ENCODE measurements at regions not wholly inside any gene's neighbourhood (a gene's known extent, or its start where the extent isn't known, plus 50 kb on each side); places are given as distances from the start of the nearest gene placed in this dataset.

DNA sequence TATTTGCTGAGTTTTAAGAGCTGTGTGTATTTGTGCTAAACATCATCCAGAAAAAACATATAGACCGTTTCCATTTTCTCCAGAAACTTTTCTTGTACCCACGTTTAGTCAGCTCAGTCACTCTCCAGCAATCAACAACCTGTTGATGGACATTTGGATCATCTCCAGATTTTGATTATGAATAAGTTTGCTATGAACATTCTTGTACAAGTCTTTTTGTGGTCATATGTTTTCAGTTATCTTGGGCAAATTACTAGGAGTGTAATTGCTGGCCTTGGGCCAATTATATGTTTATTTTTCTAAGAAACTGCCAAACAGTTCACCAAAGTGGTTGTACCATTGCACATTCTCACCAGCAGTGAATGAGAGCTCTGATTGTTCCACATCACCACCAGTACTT is 221.8 kb downstream of the CENPF start:
- H3K9ac ChIP-seq (ENCODE audit: low read depth in 1 of 2, low read length in 2 of 2) = no peak overlapping the region
- no peak for DNase-seq (ENCODE audit: low spot score)
- no peaks in the 10 kb centered on the region for H3K27me3 ChIP-seq (ENCODE audit: control insufficient read depth in 4 of 4, insufficient read depth in 4 of 4, low read length in 3 of 4)
- no peak overlapping the region for H3K4me3 ChIP-seq (ENCODE audit: low read depth in 1 of 3, low read length in 3 of 3)
- H3K4me1 ChIP-seq (ENCODE audit: control insufficient read depth in 4 of 4, insufficient read depth in 4 of 4, low read length in 3 of 4) = no peaks in the 10 kb centered on the region
- WGBS = 57% methylated on average over 2 of the region's 2 CpGs
- H3K27ac ChIP-seq (ENCODE audit: low read depth in 1 of 2, low read length in 2 of 2) = no peak overlapping the region
- no peaks in the 10 kb centered on the region for H3K36me3 ChIP-seq (ENCODE audit: control insufficient read depth in 4 of 4, insufficient read depth in 3 of 4, low read depth in 1 of 4, low read length in 3 of 4)
- TF ChIP-seq HNF4G (IDR thresholded peaks at IDR 0.05) = no peak
- H3K9me3 ChIP-seq (ENCODE audit: control insufficient read depth in 4 of 4, low read length in 3 of 4) = peaks cover 0 to 5% (median 0%) of the 10 kb centered on the region in 4 donors

DNA sequence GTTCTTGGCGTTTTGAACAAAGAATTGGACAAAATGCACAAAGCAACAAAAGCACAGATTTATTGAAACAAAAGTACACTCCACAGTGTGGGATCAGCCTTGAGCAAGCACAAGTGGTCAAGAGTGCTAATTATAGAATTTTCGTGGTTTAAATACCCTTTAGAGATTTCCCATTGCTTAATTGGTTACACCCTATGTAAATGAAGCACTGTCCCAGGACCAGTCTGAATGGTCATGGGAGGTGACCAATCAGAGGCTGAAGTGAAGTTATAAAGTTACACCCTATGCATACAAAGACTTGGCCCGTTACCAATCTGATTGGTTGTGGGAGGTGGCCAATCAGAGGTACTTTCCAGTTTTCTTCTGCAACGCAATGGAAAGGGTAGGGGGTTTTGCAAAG is 223.6 kb downstream of the CENPF start:
- DNase-seq (ENCODE audit: low spot score) = no peak
- H3K4me3 ChIP-seq (ENCODE audit: low read depth in 1 of 3, low read length in 3 of 3) = peak overlapping the region in 1 of 3 donors; percentile 6
- peaks cover 0 to 5% (median 0%) of the 10 kb centered on the region in 4 donors for H3K9me3 ChIP-seq (ENCODE audit: control insufficient read depth in 4 of 4, low read length in 3 of 4)
- no peak for TF ChIP-seq YY1 (IDR thresholded peaks at IDR 0.05)
- TF ChIP-seq HNF4G (IDR thresholded peaks at IDR 0.05) = no peak
- TF ChIP-seq, protein P1, sequence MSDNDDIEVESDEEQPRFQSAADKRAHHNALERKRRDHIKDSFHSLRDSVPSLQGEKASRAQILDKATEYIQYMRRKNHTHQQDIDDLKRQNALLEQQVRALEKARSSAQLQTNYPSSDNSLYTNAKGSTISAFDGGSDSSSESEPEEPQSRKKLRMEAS (IDR thresholded peaks at IDR 0.05) = no peak
- H3K4me1 ChIP-seq (ENCODE audit: control insufficient read depth in 4 of 4, insufficient read depth in 4 of 4, low read length in 3 of 4) = no peaks in the 10 kb centered on the region
- no peak overlapping the region for H3K9ac ChIP-seq (ENCODE audit: low read depth in 1 of 2, low read length in 2 of 2)
- H3K36me3 ChIP-seq (ENCODE audit: control insufficient read depth in 4 of 4, insufficient read depth in 3 of 4, low read depth in 1 of 4, low read length in 3 of 4) = no peaks in the 10 kb centered on the region
- no peak overlapping the region for H3K27ac ChIP-seq (ENCODE audit: low read depth in 1 of 2, low read length in 2 of 2)
- WGBS = 72% methylated on average over 4 of the region's 4 CpGs
- H3K27me3 ChIP-seq (ENCODE audit: control insufficient read depth in 4 of 4, insufficient read depth in 4 of 4, low read length in 3 of 4) = no peaks in the 10 kb centered on the region

DNA sequence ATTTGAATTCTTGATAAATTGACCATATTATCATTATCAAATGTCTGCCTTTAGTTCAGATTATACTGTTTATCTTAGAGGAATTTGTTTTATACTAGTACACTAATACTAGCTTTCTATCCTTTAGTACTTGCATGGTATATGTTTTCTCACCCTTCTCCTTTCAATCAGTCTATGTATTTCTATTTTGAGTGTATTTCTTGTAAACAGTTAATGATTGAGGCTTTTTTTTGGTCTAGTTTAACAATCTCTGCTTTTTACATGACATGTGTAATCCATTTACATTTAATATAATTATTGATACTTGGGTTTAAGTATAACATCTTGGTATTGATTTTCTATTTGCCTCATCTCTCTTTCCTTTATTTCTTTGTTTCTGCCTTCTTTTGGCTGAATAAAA is 224.9 kb downstream of the CENPF start:
- no peak for DNase-seq (ENCODE audit: low spot score)
- peaks cover 0 to 5% (median 0%) of the 10 kb centered on the region in 4 donors for H3K9me3 ChIP-seq (ENCODE audit: control insufficient read depth in 4 of 4, low read length in 3 of 4)
- TF ChIP-seq FOXA1 (IDR thresholded peaks at IDR 0.05) (no peak), HNF4A (conservative IDR thresholded peaks at IDR 0.05) (no peak), FOXA2 (IDR thresholded peaks at IDR 0.05) (no peak), EGR1 (IDR thresholded peaks at IDR 0.05; ENCODE audit: low read depth in 2 of 2) (no peak), RAD21 (IDR thresholded peaks at IDR 0.05) (no peak)
- TF ChIP-seq, protein P2, sequence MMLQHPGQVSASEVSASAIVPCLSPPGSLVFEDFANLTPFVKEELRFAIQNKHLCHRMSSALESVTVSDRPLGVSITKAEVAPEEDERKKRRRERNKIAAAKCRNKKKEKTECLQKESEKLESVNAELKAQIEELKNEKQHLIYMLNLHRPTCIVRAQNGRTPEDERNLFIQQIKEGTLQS (IDR thresholded peaks at IDR 0.05) = no peak
- TF ChIP-seq, protein P1 (IDR thresholded peaks at IDR 0.05) = no peak

DNA sequence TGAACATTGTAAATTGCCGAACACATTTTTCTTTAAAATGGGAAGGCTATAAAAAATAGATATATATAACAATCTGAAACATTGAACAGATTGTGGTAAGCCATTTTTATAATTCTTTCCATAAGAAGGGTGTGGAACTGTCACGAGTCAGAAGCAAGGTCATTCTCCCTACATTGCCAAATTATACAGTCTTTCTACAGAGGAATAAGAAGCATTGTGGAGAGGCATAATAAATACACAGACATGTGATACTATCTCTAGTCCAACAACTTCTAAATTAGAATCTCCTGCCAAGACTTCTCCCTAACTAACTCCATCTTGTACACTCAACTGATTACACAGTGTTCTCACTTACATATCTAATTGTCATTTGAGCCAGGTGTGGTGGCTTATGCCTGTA is 227.9 kb downstream of the CENPF start:
- H3K27me3 ChIP-seq (ENCODE audit: control insufficient read depth in 4 of 4, insufficient read depth in 4 of 4, low read length in 3 of 4) = no peaks in the 10 kb centered on the region
- H3K9me3 ChIP-seq (ENCODE audit: control insufficient read depth in 4 of 4, low read length in 3 of 4) = peaks cover 0 to 5% (median 0%) of the 10 kb centered on the region in 4 donors
- DNase-seq (ENCODE audit: low spot score) = no peak
- 53% methylated on average over 2 of the region's 2 CpGs for WGBS
- H3K27ac ChIP-seq (ENCODE audit: low read depth in 1 of 2, low read length in 2 of 2) = no peak overlapping the region
- TF ChIP-seq, protein P1 (IDR thresholded peaks at IDR 0.05) = no peak
- TF ChIP-seq, protein P3, sequence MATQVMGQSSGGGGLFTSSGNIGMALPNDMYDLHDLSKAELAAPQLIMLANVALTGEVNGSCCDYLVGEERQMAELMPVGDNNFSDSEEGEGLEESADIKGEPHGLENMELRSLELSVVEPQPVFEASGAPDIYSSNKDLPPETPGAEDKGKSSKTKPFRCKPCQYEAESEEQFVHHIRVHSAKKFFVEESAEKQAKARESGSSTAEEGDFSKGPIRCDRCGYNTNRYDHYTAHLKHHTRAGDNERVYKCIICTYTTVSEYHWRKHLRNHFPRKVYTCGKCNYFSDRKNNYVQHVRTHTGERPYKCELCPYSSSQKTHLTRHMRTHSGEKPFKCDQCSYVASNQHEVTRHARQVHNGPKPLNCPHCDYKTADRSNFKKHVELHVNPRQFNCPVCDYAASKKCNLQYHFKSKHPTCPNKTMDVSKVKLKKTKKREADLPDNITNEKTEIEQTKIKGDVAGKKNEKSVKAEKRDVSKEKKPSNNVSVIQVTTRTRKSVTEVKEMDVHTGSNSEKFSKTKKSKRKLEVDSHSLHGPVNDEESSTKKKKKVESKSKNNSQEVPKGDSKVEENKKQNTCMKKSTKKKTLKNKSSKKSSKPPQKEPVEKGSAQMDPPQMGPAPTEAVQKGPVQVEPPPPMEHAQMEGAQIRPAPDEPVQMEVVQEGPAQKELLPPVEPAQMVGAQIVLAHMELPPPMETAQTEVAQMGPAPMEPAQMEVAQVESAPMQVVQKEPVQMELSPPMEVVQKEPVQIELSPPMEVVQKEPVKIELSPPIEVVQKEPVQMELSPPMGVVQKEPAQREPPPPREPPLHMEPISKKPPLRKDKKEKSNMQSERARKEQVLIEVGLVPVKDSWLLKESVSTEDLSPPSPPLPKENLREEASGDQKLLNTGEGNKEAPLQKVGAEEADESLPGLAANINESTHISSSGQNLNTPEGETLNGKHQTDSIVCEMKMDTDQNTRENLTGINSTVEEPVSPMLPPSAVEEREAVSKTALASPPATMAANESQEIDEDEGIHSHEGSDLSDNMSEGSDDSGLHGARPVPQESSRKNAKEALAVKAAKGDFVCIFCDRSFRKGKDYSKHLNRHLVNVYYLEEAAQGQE (IDR thresholded peaks at IDR 0.05) = no peak
- TF ChIP-seq SP1 (IDR thresholded peaks at IDR 0.05) (no peak), EGR1 (IDR thresholded peaks at IDR 0.05; ENCODE audit: low read depth in 2 of 2) (no peak), JUND (IDR thresholded peaks at IDR 0.05) (no peak), RXRA (IDR thresholded peaks at IDR 0.05) (no peak)
- H3K36me3 ChIP-seq (ENCODE audit: control insufficient read depth in 4 of 4, insufficient read depth in 3 of 4, low read depth in 1 of 4, low read length in 3 of 4) = no peaks in the 10 kb centered on the region
- no peaks in the 10 kb centered on the region for H3K4me1 ChIP-seq (ENCODE audit: control insufficient read depth in 4 of 4, insufficient read depth in 4 of 4, low read length in 3 of 4)
- no peak overlapping the region for H3K9ac ChIP-seq (ENCODE audit: low read depth in 1 of 2, low read length in 2 of 2)
- no peak overlapping the region for H3K4me3 ChIP-seq (ENCODE audit: low read depth in 1 of 3, low read length in 3 of 3)

More for the DNA sequence above, 224.9 kb downstream of the CENPF start:
- H3K4me3 ChIP-seq (ENCODE audit: low read depth in 1 of 3, low read length in 3 of 3) = no peak overlapping the region
- no peaks in the 10 kb centered on the region for H3K36me3 ChIP-seq (ENCODE audit: control insufficient read depth in 4 of 4, insufficient read depth in 3 of 4, low read depth in 1 of 4, low read length in 3 of 4)
- no peaks in the 10 kb centered on the region for H3K4me1 ChIP-seq (ENCODE audit: control insufficient read depth in 4 of 4, insufficient read depth in 4 of 4, low read length in 3 of 4)
- H3K9ac ChIP-seq (ENCODE audit: low read depth in 1 of 2, low read length in 2 of 2) = no peak overlapping the region
- no peak overlapping the region for H3K27ac ChIP-seq (ENCODE audit: low read depth in 1 of 2, low read length in 2 of 2)
- no peaks in the 10 kb centered on the region for H3K27me3 ChIP-seq (ENCODE audit: control insufficient read depth in 4 of 4, insufficient read depth in 4 of 4, low read length in 3 of 4)

Data from liver (tissue), 7 donors.